ENCODE measurements at regions not wholly inside any gene's neighbourhood (a gene's known extent, or its start where the extent isn't known, plus 50 kb on each side); places are given as distances from the start of the nearest gene placed in this dataset.

GRCh38 chr1:209107535-209107934, 476.0 kb upstream of the CAMK1G start:
- TF ChIP-seq CTCF (IDR thresholded peaks at IDR 0.05), result no peak
- no peak for TF ChIP-seq POLR2A (IDR thresholded peaks at IDR 0.05; ENCODE audit: low read depth)
- TF ChIP-seq POLR2AphosphoS5 (IDR thresholded peaks at IDR 0.05), result no peak
